ENCODE measurements at regions not wholly inside any gene's neighbourhood (a gene's known extent, or its start where the extent isn't known, plus 50 kb on each side); places are given as distances from the start of the nearest gene placed in this dataset.

DNA sequence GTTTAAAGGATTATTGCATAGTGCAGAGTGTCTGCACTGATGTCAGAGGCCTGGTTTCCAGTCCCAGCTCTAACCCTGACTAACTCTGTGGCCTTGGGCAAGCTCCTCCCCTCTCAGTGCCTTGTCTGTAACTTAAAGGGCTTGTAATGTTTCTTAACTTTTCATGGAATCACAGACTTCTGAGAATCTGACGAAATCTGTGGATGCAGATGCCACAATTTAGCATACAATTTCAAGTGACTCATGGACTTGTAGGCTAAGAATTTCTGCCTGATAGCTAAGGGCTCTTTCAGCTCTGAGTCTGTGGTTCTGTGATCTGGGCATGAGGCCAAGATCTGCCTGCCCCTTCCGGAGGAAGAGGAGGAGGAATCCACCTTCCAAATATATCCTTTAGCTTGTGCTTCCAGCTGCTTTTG lies 236.9 kb downstream of the AR start:
- peak; percentile 31 for DNase-seq (ENCODE audit: low read depth)

DNA sequence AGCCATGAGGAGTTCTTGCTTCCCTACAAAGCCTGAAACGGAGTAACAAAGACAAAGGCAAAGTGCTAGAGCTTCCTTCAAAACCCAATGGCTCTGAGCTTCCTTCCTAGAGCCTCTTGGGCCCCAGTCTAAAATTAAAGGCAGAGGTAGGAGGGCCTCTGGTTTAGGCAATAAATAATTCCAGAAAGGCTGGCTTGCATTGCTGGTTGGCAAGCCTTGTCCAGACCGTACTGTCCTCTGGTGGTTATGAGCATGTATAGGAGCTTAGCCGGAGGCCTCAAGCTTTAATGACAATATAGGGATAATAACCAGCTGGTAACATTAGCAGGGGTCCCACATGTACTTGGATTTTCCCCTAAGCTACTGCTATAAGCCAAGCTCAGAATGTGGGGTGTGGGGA lies 237.3 kb downstream of the AR start:
- peak; percentile 0 for DNase-seq (ENCODE audit: low read depth)

DNA sequence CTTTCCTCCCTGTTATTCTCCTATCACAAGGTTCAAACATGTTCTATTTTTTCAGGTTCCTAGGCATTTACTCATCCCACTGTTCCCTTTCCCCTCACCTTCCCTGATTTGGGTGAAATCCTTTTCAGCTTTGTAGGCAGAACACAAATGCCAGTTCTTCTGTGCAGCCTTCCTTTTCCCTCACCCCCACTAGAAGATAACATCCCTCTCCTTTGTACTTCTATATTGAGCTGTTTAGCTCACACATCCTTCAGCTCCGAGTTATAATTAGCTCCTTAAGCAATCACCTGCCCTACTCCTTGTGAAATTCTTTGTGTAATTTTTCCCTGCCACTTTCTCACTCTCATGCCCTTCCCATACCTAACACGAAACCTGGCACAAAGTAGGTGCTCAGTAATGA lies 240.9 kb downstream of the AR start:
- no peak for DNase-seq (ENCODE audit: low read depth)

DNA sequence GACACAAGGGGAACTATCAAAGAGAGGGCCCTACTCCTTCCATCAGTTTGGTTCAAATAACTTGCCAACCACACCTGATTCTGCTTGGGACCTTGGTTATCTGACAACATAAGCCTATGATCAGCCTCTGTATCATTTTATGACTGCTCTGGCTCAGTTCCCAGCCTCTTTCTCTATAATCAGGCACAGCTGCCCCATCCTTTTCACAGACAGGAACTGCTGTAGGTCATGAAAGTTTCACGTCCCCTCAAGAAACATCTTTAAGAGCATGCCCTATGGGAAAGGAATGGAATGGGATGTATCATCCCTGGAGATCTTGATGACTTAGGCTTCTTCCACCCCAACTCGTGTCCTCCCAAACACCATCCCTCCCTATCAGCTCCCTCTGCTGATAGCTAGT lies 243.4 kb downstream of the AR start:
- DNase-seq (ENCODE audit: low read depth): no peak

DNA sequence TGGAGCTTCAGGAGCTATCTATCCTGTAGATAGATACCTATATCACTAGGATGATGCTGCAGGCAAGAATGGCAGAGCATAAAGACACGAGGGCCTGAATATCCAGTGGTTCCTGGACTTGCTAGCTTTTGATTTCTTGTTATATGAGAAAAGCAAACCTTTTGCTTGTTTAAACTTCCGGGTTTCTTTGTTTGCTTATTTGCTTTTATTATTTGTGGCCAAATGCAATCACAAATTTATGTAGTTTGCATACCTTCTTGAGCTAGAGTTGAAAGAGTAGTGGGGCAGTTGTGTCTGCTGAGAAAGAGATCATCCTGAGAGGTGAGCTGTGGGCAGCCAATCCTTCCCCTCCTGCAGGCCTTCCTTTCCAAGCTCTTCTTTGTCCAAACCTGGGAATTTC lies 245.7 kb downstream of the AR start:
- DNase-seq (ENCODE audit: low read depth): no peak

Data from forelimb muscle (tissue), 1 donor.